ENCODE measurements at regions not wholly inside any gene's neighbourhood (a gene's known extent, or its start where the extent isn't known, plus 50 kb on each side); places are given as distances from the start of the nearest gene placed in this dataset.

- TF ChIP-seq POLR2A (IDR thresholded peaks at IDR 0.05; ENCODE audit: extremely low read depth, insufficient read length), result no peak
- TF ChIP-seq, protein P1, sequence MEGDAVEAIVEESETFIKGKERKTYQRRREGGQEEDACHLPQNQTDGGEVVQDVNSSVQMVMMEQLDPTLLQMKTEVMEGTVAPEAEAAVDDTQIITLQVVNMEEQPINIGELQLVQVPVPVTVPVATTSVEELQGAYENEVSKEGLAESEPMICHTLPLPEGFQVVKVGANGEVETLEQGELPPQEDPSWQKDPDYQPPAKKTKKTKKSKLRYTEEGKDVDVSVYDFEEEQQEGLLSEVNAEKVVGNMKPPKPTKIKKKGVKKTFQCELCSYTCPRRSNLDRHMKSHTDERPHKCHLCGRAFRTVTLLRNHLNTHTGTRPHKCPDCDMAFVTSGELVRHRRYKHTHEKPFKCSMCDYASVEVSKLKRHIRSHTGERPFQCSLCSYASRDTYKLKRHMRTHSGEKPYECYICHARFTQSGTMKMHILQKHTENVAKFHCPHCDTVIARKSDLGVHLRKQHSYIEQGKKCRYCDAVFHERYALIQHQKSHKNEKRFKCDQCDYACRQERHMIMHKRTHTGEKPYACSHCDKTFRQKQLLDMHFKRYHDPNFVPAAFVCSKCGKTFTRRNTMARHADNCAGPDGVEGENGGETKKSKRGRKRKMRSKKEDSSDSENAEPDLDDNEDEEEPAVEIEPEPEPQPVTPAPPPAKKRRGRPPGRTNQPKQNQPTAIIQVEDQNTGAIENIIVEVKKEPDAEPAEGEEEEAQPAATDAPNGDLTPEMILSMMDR (IDR thresholded peaks at IDR 0.05; ENCODE audit: low read depth, low read length), result no peak
Measured at GRCh38 chr16:46428108-46429061, 192.8 kb downstream of the SHCBP1 start.
